ENCODE measurements at regions not wholly inside any gene's neighbourhood (a gene's known extent, or its start where the extent isn't known, plus 50 kb on each side); places are given as distances from the start of the nearest gene placed in this dataset.

DNA sequence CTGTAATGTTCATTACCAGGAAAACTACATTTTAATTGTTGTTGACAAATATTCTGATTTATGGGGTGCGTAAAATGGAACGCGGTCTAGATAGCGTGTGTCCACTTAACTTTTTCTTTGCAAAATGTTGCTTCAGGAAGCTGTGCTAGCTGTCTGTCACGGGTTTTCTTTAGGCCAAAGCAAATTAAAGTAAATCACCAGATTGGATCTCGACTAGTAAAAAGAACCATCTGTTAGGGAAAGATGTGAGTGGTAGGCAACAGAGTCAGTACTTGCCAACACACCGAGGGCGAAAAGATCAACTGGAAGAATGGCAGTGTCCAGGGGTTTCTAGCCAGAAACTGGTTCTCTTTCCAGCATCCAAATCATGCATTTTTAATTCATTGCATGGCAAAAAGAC is 404.9 kb upstream of the TMPO start:
- TF ChIP-seq, protein P1, sequence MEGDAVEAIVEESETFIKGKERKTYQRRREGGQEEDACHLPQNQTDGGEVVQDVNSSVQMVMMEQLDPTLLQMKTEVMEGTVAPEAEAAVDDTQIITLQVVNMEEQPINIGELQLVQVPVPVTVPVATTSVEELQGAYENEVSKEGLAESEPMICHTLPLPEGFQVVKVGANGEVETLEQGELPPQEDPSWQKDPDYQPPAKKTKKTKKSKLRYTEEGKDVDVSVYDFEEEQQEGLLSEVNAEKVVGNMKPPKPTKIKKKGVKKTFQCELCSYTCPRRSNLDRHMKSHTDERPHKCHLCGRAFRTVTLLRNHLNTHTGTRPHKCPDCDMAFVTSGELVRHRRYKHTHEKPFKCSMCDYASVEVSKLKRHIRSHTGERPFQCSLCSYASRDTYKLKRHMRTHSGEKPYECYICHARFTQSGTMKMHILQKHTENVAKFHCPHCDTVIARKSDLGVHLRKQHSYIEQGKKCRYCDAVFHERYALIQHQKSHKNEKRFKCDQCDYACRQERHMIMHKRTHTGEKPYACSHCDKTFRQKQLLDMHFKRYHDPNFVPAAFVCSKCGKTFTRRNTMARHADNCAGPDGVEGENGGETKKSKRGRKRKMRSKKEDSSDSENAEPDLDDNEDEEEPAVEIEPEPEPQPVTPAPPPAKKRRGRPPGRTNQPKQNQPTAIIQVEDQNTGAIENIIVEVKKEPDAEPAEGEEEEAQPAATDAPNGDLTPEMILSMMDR (IDR thresholded peaks at IDR 0.05; ENCODE audit: insufficient read depth, low read length, poor library complexity, severe bottlenecking) = no peak
- no peak for TF ChIP-seq EZH2phosphoT487 (conservative IDR thresholded peaks at IDR 0.05; ENCODE audit: low read length)
